A172 (cell line): ENCODE measurements at regions not wholly inside any gene's neighbourhood (a gene's known extent, or its start where the extent isn't known, plus 50 kb on each side); places are given as distances from the start of the nearest gene placed in this dataset.
A peak's percentile ranks its signal among the peaks of the same experiment; 100 is the strongest.
"Not testable (repeated sequence)": the region's sequence is repeated elsewhere in the genome, so short reads cannot be mapped to it uniquely, and the experiment has no call there.

Experiments
- DNase-seq: peaks from one replicate; pipeline ENCODE4 v3.0.0-alpha.2; 2015; ENCODE audit warnings: low spot score

DNA sequence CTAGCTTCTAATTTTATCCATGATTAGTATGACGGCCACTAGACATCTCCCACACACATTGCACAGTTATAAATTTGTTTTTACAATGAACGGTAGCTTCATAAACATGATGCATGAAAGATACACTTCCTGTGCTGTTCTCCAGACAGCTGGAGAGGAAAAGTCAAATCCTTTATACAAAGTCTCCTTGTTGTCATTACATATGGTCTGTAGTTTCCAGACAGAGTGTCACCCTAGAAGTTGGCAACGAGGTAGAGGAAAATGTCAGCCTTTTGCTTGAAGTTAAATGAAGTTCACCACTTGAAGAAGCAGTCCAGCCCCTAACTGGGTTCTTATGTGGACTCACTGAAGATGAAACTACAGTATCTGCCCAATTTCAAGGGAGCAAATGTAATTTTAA, 253.0 kb upstream of the P2RY1 start:
- no peak for DNase-seq

GRCh38 chr3:152583963-152584362, 251.0 kb upstream of the P2RY1 start:
- DNase-seq = no peak

- no peak for DNase-seq
Observed at GRCh38 chr3:152586974-152587373, 248.0 kb upstream of the P2RY1 start.

GRCh38 chr3:152587861-152588260, 247.1 kb upstream of the P2RY1 start:
- no peak for DNase-seq

DNA sequence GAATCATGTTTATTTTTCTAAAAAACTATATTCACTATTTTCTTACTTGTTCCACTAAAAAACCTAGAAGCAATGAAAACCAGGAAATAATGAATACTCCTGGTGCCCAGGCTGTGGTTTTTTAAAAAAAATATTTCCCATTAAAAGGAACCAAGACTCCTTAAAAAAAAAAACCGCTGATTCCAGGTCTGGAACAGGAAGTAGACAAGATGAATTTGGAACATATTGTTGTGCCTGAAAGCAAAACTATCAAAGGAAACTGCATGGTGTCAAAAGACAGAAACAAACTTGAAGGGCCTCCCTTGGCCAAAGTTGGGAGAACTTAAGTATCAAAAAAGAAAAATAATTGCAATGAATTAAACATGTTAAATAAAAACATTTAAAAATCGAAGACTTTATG, 245.3 kb upstream of the P2RY1 start:
- no peak for DNase-seq

- DNase-seq = no peak
Observed at GRCh38 chr3:152591515-152591914, 243.4 kb upstream of the P2RY1 start.

DNA sequence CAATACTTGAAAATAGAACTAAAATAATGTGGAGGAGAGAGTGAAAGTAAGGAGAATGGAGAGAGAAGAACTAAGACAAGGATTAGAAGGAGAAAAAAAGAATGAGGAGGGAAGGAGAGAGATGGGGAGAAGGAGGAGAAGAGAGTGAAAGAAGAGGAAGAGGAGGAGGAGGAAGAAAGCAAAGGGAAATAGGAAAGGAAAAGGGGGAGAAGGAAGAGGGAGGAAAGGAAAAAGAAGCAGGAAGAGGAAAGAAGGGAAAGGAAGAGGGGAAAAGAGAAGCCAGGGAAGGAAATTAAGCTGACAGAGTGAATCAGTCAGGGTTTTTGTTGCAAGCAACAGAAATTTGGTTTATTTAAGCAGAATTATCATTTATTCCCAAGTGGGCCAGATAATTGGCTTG, 241.7 kb upstream of the P2RY1 start:
- no peak for DNase-seq

DNA sequence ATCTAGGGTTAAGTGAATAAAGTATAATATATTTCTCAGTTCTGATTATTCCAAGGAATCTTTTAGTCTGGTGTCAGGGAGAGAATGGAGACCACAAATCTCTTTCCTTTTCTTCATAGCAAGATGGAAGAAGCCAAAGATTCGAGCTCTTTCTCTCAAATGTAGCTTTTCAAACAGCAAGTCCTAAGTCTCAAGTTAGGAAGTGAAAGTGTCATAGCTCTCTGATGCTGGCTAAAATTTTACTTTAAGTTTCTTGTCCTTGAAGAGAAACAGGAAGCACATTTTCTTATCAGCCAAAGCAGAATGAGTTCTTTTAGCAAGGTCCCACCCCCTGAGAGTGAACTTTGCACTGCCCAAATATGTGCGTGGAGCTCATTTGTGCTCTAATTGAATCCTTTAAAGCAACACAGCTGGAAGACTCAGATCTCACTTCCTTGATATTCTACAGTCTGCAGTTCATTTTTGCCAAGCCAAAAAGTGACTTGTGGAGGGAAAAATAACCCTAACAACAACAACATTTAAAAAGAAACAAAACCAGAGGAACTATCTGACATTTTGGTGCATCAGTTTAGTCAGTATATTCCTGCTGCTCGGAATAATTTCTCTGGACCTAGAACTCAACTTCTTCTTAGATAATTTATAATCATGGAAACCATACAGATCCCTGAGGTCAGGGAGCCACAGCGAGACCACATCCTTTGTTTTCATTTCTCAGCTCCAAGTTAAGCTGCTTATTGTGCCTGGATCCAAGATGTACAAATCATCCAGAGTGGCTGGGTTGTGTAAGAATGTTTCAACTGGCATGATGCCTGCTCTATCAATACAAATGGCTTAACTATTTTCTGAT, 238.7 kb upstream of the P2RY1 start:
- DNase-seq = peak; percentile 36

GRCh38 chr3:152596832-152597231, 238.1 kb upstream of the P2RY1 start:
- DNase-seq = not testable (repeated sequence)

GRCh38 chr3:152606146-152606545, 228.8 kb upstream of the P2RY1 start:
- no peak for DNase-seq

DNA sequence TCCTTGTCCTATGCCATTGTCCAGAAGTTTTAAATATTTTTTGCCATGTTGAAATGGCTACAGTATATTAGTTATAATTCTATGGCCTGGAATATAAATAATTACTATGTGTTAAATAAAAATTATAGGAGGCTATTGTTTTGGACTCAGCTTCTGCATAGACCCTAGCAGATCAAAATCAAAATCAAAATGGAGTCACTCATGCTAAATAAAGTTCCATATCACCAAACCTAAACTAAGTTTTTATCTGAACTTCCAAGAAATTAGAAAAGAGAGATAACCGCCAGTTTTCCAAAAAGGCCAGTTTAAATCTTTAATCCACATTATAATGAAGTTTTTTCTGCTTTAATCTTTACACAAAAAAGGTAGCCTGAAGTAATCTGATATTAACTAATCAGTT, 227.8 kb upstream of the P2RY1 start:
- no peak for DNase-seq

DNA sequence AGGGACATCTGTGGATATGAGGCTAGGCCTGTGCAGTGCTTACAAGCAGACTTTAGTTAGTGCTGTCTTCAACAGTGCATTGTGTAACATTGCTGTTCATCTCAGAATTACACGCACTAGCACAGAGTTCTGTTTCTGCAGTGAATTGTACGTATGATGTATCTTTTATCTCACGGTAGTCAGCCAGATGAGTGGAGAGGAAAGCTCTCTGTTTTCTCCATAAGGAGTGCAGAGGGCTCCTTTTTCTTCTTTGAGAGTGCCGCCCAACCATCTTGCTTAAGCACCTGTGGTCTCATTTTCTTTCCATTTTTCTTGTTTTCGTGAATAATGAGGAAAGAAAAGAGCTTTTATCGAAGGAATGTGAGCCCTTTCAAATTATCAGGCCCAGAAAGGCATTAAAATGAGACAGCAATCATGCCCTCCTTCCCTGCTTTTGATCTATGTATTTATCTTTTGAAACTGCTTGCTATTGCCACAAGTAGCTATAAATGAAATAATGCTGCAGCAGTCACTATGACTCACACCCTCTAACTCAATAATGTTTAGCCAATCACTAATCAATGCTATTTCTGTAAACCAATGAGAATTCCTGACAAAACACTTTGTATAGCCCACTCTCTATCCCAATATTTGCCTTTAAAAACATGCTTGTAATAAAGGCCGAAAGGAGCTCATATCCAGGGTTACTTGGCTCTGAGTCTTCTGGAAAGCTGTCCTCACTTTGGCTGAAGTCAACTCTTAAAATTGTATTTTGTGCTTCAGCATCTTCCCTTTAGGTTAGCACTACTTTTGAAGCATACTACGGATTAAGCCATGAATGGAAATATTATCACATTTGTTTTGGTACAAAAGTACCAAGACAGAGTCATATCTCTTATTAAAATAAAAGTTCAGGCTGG, 226.0 kb upstream of the P2RY1 start:
- no peak for DNase-seq

DNA sequence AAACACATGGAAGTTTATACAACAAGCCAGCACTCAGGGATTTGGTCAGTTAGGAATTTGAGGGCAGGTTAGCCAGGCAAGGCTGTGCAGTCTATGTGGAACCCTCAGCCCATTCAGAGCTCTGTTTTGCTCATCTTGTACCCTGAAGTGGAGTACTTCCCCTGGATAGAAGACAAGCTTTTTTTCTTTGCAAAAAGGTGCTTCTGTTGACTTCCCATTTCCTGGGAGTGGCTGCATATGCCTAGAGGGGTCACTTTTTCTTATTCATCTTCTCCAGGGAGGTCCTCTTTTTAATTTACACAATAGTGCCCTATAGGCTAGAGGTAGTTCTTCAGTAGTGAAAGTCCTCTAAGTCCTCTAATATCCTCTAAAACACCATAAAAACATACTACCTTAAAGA, 225.0 kb upstream of the P2RY1 start:
- DNase-seq = no peak

DNA sequence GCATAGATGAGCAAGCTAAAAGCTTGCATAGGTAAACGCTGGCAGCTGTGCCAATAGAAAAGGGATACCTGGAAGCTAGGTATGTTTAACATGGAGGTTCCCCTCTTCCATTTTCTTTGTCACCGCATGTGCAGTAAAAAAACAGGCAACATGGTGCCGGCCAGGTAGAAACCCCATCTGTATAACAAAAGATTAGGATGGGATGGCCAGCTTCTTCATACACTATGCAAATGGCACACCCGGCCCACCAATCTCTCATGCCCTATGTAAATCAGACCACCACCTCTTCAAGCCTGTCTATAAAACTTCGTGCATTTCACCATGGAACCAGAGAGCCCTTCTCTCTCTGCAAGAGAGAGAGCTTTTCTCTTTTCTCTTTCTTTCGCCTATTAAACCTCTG, 224.3 kb upstream of the P2RY1 start:
- no peak for DNase-seq

GRCh38 chr3:152611905-152612304, 223.0 kb upstream of the P2RY1 start:
- no peak for DNase-seq

- DNase-seq = no peak
Observed at GRCh38 chr3:152613851-152614250, 221.1 kb upstream of the P2RY1 start.

DNA sequence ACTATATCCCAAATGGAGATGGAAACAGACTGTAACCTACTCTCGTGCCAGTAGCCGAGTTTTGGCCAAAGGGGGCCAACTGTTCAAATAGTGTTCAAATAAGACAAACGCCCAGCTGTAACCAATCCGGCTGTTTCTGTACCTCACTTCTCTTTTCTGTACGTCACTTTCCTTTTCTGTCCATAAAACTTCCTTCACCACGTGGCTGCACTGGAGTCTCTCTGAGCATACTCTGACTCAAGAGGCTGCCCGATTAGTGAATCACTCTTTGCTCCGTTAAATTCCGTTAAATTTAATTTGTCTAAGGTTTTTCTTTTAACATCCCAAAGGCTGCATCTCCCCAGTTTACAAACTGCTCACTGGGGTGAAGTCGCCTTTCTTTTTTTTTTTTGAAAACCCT, 219.2 kb upstream of the P2RY1 start:
- DNase-seq = no peak

GRCh38 chr3:152617609-152618008, 217.3 kb upstream of the P2RY1 start:
- no peak for DNase-seq

GRCh38 chr3:152618529-152618928, 216.4 kb upstream of the P2RY1 start:
- no peak for DNase-seq

- no peak for DNase-seq
Observed at GRCh38 chr3:152619691-152620090, 215.2 kb upstream of the P2RY1 start.

- DNase-seq = no peak
Observed at GRCh38 chr3:152620395-152620794, 214.5 kb upstream of the P2RY1 start.

- no peak for DNase-seq
Observed at GRCh38 chr3:152621006-152621868, 213.7 kb upstream of the P2RY1 start.
